HEK293 (cell line): ENCODE measurements at regions not wholly inside any gene's neighbourhood (a gene's known extent, or its start where the extent isn't known, plus 50 kb on each side); places are given as distances from the start of the nearest gene placed in this dataset.

Experiments
- CTCF ChIA-PET: fragments of 350-600 bp; formaldehyde crosslinking; extraction: SDS; loops from one replicate; lab custom pipeline; 2021; ENCODE audit warnings: antibody characterized with exemption; lab: Yijun Ruan, JAX
- POLR2A ChIA-PET: fragments of 300-600 bp; formaldehyde crosslinking; extraction: SDS; loops from one replicate; lab custom pipeline; 2020; ENCODE audit warnings: antibody characterized with exemption, inconsistent platforms; lab: Yijun Ruan, JAX
- H3K27ac ChIP-seq: fragments of 200-500 bp; sonication (Bioruptor generic); 2 replicates; pipeline ENCODE4 v1.5.1; 2014; ENCODE audit warnings: low read depth, low read length, control low read depth, inconsistent platforms; ENCODE audit errors: extremely low read depth
- H3K36me3 ChIP-seq, 2 experiments: fragments of 200-500 bp in 1 of 2; sonication (Bioruptor generic) in 1 of 2; 1 replicate in 1 of 2; 2 replicates in 1 of 2; pipeline ENCODE4 v1.5.1; 2014 to 2017; ENCODE audit warnings: inconsistent platforms in 2 of 2, low read length in 2 of 2; ENCODE audit not compliant: control insufficient read depth in 2 of 2, insufficient read depth in 1 of 2
- H3K4me1 ChIP-seq: fragments of 200-500 bp; sonication (Bioruptor generic); 2 replicates; pipeline ENCODE4 v1.5.1; 2014; ENCODE audit warnings: mild to moderate bottlenecking, low read length, inconsistent platforms; ENCODE audit not compliant: control insufficient read depth, insufficient read depth
- H3K4me3 ChIP-seq: 2 replicates; pipeline ENCODE4 v1.5.1; 2011; ENCODE audit warnings: low read depth, mild to moderate bottlenecking, control low read depth, low read length, moderate library complexity
- H3K9me3 ChIP-seq: fragments of 200-500 bp; sonication (Bioruptor generic); 2 replicates; pipeline ENCODE4 v1.5.1; 2014; ENCODE audit warnings: low read depth, low read length, inconsistent platforms; ENCODE audit not compliant: control insufficient read depth, insufficient read depth
- GLIS1 ChIP-seq: fragments of 450-650 bp; formaldehyde crosslinking; IDR thresholded peaks from 2 replicates; pipeline ENCODE4 v1.5.1; 2016; ENCODE audit warnings: missing biosample characterization, missing genetic modification characterization
- HOXA7 ChIP-seq: sonication (generic); formaldehyde crosslinking; IDR thresholded peaks from 2 replicates; pipeline ENCODE4 v1.8.1; 2022; ENCODE audit warnings: missing genetic modification reagents, borderline replicate concordance
- KLF8 ChIP-seq: fragments of 450-650 bp; formaldehyde crosslinking; IDR thresholded peaks from 2 replicates; pipeline ENCODE4 v1.5.1; 2016; ENCODE audit warnings: missing biosample characterization, missing genetic modification characterization
- RBAK ChIP-seq: fragments of 450-650 bp; formaldehyde crosslinking; IDR thresholded peaks from 2 replicates; pipeline ENCODE4 v1.5.1; 2016; ENCODE audit warnings: missing biosample characterization, missing genetic modification characterization
- SP3 ChIP-seq: fragments of 450-650 bp; formaldehyde crosslinking; IDR thresholded peaks from 2 replicates; pipeline ENCODE4 v1.5.1; 2016; ENCODE audit warnings: missing biosample characterization, missing genetic modification characterization
- SP7 ChIP-seq: fragments of 450-650 bp; formaldehyde crosslinking; IDR thresholded peaks from 2 replicates; pipeline ENCODE4 v1.5.1; 2016; ENCODE audit warnings: missing biosample characterization, missing genetic modification characterization
- ZBTB17 ChIP-seq: fragments of 450-650 bp; formaldehyde crosslinking; IDR thresholded peaks from 2 replicates; pipeline ENCODE4 v1.5.1; 2016; ENCODE audit warnings: missing biosample characterization, missing genetic modification characterization
- ZNF292 ChIP-seq: fragments of 450-650 bp; formaldehyde crosslinking; IDR thresholded peaks from 2 replicates; pipeline ENCODE4 v1.5.1; 2016; ENCODE audit warnings: low read depth, missing biosample characterization, missing genetic modification characterization, borderline replicate concordance
- ZNF391 ChIP-seq: fragments of 450-650 bp; formaldehyde crosslinking; IDR thresholded peaks from 2 replicates; pipeline ENCODE4 v1.5.1; 2016; ENCODE audit warnings: low read depth, missing biosample characterization, missing genetic modification characterization, borderline replicate concordance
- ZNF426 ChIP-seq: fragments of 450-650 bp; formaldehyde crosslinking; IDR thresholded peaks from 2 replicates; pipeline ENCODE4 v1.5.1; 2017; ENCODE audit warnings: missing biosample characterization, missing genetic modification characterization, mild to moderate bottlenecking, inconsistent platforms, moderate library complexity
- ZNF433 ChIP-seq: fragments of 450-650 bp; formaldehyde crosslinking; IDR thresholded peaks from 2 replicates; pipeline ENCODE4 v1.5.1; 2016; ENCODE audit warnings: missing biosample characterization, missing genetic modification characterization, low read depth
- ZNF623 ChIP-seq: fragments of 450-650 bp; formaldehyde crosslinking; IDR thresholded peaks from 2 replicates; pipeline ENCODE4 v1.5.1; 2016; ENCODE audit warnings: missing biosample characterization, missing genetic modification characterization
- ZNF629 ChIP-seq: fragments of 450-650 bp; formaldehyde crosslinking; IDR thresholded peaks from 2 replicates; pipeline ENCODE4 v1.5.1; 2017; ENCODE audit warnings: missing biosample characterization, missing genetic modification characterization
- ZNF654 ChIP-seq: fragments of 450-650 bp; formaldehyde crosslinking; IDR thresholded peaks from 2 replicates; pipeline ENCODE4 v1.5.1; 2016; ENCODE audit warnings: low read depth, missing biosample characterization, missing genetic modification characterization
- ZNF701 ChIP-seq: fragments of 450-650 bp; formaldehyde crosslinking; IDR thresholded peaks from 2 replicates; pipeline ENCODE4 v1.5.1; 2016; ENCODE audit warnings: missing biosample characterization, missing genetic modification characterization
- ZNF747 ChIP-seq: fragments of 450-650 bp; formaldehyde crosslinking; IDR thresholded peaks from 2 replicates; pipeline ENCODE4 v1.5.1; 2016; ENCODE audit warnings: missing biosample characterization, missing genetic modification characterization
- ZNF777 ChIP-seq: fragments of 450-650 bp; formaldehyde crosslinking; IDR thresholded peaks from 2 replicates; pipeline ENCODE4 v1.5.1; 2017; ENCODE audit warnings: missing biosample characterization, missing genetic modification characterization, borderline replicate concordance
- ZNF791 ChIP-seq: fragments of 450-650 bp; formaldehyde crosslinking; IDR thresholded peaks from 2 replicates; pipeline ENCODE4 v1.5.1; 2016; ENCODE audit warnings: missing biosample characterization, missing genetic modification characterization
- ZNF837 ChIP-seq: fragments of 450-650 bp; formaldehyde crosslinking; IDR thresholded peaks from 2 replicates; pipeline ENCODE4 v1.5.1; 2016; ENCODE audit warnings: missing biosample characterization, missing genetic modification characterization
- ZXDB ChIP-seq: fragments of 450-650 bp; formaldehyde crosslinking; IDR thresholded peaks from 2 replicates; pipeline ENCODE4 v1.5.1; 2016; ENCODE audit warnings: missing biosample characterization, missing genetic modification characterization
- TF ChIP-seq, protein P1 (sequence below): fragments of 450-650 bp; formaldehyde crosslinking; IDR thresholded peaks from 2 replicates; pipeline ENCODE4 v1.5.1; 2017; ENCODE audit warnings: missing biosample characterization, missing genetic modification characterization
- TF ChIP-seq, protein P2 (sequence below): fragments of 450-650 bp; formaldehyde crosslinking; IDR thresholded peaks from 2 replicates; pipeline ENCODE4 v1.5.1; 2016; ENCODE audit warnings: missing biosample characterization, missing genetic modification characterization
- TF ChIP-seq, protein P3 (sequence below): fragments of 450-650 bp; formaldehyde crosslinking; IDR thresholded peaks from 2 replicates; pipeline ENCODE4 v1.5.1; 2016; ENCODE audit warnings: missing biosample characterization, missing genetic modification characterization
- TF ChIP-seq, protein P4 (sequence below): fragments of 450-650 bp; formaldehyde crosslinking; IDR thresholded peaks from 2 replicates; pipeline ENCODE4 v1.5.1; 2016; ENCODE audit warnings: missing biosample characterization, missing genetic modification characterization
- TF ChIP-seq, protein P5 (sequence below): fragments of 450-650 bp; formaldehyde crosslinking; IDR thresholded peaks from 2 replicates; pipeline ENCODE4 v1.5.1; 2016; ENCODE audit warnings: missing biosample characterization, missing genetic modification characterization

DNA sequence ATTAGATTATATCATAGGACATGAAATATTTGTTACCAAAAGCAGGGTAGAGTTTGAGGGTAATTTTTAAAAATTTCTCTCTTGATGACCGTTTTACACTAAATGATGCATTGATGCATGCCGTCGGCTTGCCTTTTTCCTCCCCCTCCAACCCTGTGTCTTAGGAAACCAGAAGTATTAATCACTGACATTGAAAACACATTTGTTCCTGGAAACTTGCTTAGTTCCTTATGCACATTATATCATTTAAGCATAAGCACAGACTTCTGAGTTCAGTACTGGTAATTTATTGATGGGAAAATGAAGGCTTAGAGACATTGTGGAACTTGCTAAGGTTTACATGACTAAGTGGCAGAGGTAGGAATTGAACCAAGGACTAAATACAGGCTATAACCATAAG lies 206.3 kb upstream of the SPHKAP start (continued):
- TF ChIP-seq, protein P1, sequence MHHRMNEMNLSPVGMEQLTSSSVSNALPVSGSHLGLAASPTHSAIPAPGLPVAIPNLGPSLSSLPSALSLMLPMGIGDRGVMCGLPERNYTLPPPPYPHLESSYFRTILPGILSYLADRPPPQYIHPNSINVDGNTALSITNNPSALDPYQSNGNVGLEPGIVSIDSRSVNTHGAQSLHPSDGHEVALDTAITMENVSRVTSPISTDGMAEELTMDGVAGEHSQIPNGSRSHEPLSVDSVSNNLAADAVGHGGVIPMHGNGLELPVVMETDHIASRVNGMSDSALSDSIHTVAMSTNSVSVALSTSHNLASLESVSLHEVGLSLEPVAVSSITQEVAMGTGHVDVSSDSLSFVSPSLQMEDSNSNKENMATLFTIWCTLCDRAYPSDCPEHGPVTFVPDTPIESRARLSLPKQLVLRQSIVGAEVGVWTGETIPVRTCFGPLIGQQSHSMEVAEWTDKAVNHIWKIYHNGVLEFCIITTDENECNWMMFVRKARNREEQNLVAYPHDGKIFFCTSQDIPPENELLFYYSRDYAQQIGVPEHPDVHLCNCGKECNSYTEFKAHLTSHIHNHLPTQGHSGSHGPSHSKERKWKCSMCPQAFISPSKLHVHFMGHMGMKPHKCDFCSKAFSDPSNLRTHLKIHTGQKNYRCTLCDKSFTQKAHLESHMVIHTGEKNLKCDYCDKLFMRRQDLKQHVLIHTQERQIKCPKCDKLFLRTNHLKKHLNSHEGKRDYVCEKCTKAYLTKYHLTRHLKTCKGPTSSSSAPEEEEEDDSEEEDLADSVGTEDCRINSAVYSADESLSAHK, result no peak
- TF ChIP-seq ZNF791 (no peak), ZBTB17 (no peak)

DNA sequence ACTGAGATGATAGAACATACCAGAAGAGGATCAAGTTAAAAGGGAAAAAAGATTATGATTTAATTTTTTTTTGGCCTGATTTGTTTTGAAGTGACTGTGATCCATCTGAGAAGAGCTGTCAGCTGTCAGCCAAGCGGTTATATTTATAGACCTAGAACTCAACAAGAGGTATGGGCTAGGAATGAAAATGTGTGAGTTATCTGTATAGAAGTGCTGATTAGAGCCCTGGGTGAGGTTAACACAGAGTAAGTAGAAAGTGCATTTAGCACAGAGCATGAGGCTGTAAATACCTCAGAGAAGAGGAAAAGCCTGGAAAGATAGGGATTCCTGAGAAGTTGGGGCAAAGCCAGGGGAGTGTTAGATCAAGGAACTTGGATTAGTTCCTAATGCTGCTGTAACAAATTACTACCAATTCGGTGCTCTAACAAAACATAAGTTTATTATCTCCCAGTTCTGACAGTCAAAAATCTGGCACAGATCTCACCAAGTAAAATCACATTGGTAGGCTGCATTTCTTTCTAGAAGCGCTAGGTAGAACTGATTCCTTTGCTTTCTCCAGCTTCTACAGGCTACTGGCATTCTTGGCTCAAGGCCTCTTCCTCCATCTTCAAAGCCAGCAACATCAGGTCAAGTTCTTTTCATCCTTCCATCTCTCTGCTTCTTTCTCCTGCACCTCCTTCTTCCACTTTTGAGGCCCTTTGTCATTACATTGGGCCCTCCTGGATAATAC lies 197.4 kb upstream of the SPHKAP start:
- no peaks in the 10 kb centered on the region for H3K36me3 ChIP-seq
- H3K27ac ChIP-seq, result no peak overlapping the region
- no peaks in the 10 kb centered on the region for H3K4me1 ChIP-seq
- H3K4me3 ChIP-seq, result no peak overlapping the region
- no peaks in the 10 kb centered on the region for H3K9me3 ChIP-seq
- ChIA-PET CTCF (no interaction called here), POLR2A (no interaction called here)
- TF ChIP-seq ZXDB (no peak), RBAK (tag by site-specific recombination) (no peak), ZNF701 (tag by site-specific recombination) (no peak), GLIS1 (tag by site-specific recombination) (no peak), ZNF623 (no peak), ZNF391 (tag by site-specific recombination) (no peak), ZNF777 (tag by site-specific recombination) (no peak)
- TF ChIP-seq, protein P2, sequence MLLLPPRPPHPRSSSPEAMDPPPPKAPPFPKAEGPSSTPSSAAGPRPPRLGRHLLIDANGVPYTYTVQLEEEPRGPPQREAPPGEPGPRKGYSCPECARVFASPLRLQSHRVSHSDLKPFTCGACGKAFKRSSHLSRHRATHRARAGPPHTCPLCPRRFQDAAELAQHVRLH (tag by site-specific recombination), result no peak

DNA sequence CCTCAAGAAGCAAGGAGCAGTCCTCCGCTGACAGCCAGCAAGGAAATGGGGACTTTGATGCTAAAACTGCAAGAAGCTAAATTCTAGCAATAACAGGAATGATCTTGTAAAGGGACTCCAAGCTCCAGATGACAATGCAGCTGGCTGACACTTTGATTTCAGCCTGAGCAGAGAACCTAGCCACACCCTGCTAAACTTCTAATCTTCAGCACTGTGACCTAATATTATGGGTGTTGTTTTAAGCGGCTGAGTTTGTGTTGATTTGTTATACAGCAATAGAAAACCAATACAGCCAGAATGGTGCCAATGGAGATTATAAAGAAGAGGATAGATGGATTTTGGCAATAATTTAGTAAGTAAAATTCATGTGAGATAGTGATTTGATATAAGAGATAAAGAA lies 196.7 kb upstream of the SPHKAP start:
- ChIA-PET POLR2A (no interaction called here), CTCF (no interaction called here)
- no peaks in the 10 kb centered on the region for H3K9me3 ChIP-seq
- H3K4me3 ChIP-seq, result no peak overlapping the region
- H3K4me1 ChIP-seq, result no peaks in the 10 kb centered on the region
- no peaks in the 10 kb centered on the region for H3K36me3 ChIP-seq
- H3K27ac ChIP-seq, result no peak overlapping the region
- TF ChIP-seq HOXA7 (no peak), ZNF629 (no peak), ZNF747 (tag by site-specific recombination) (no peak), ZNF433 (tag by site-specific recombination) (no peak), KLF8 (tag by site-specific recombination) (no peak), SP7 (no peak), SP3 (tag by site-specific recombination) (no peak), ZNF837 (tag by site-specific recombination) (no peak), ZNF426 (no peak), ZNF654 (tag by site-specific recombination) (no peak), ZNF791 (no peak), RBAK (tag by site-specific recombination) (no peak), ZNF292 (tag by site-specific recombination) (no peak)
- TF ChIP-seq, protein P3, sequence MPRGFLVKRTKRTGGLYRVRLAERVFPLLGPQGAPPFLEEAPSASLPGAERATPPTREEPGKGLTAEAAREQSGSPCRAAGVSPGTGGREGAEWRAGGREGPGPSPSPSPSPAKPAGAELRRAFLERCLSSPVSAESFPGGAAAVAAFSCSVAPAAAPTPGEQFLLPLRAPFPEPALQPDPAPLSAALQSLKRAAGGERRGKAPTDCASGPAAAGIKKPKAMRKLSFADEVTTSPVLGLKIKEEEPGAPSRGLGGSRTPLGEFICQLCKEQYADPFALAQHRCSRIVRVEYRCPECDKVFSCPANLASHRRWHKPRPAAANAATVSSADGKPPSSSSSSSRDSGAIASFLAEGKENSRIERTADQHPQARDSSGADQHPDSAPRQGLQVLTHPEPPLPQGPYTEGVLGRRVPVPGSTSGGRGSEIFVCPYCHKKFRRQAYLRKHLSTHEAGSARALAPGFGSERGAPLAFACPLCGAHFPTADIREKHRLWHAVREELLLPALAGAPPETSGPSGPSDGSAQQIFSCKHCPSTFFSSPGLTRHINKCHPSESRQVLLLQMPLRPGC (tag by site-specific recombination), result no peak
- TF ChIP-seq, protein P1, result no peak
- TF ChIP-seq, protein P4, sequence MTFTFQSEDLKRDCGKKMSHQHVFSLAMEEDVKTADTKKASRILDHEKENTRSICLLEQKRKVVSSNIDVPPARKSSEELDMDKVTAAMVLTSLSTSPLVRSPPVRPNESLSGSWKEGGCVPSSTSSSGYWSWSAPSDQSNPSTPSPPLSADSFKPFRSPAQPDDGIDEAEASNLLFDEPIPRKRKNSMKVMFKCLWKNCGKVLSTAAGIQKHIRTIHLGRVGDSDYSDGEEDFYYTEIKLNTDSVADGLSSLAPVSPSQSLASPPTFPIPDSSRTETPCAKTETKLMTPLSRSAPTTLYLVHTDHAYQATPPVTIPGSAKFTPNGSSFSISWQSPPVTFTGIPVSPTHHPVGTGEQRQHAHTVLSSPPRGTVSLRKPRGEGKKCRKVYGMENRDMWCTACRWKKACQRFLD (tag by site-specific recombination), result no peak
- TF ChIP-seq, protein P5, sequence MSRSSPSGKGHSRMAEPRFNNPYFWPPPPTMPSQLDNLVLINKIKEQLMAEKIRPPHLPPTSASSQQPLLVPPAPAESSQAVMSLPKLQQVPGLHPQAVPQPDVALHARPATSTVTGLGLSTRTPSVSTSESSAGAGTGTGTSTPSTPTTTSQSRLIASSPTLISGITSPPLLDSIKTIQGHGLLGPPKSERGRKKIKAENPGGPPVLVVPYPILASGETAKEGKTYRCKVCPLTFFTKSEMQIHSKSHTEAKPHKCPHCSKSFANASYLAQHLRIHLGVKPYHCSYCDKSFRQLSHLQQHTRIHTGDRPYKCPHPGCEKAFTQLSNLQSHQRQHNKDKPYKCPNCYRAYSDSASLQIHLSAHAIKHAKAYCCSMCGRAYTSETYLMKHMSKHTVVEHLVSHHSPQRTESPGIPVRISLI (tag by site-specific recombination), result no peak
